GM12873 (cell line): ENCODE measurements at regions not wholly inside any gene's neighbourhood (a gene's known extent, or its start where the extent isn't known, plus 50 kb on each side); places are given as distances from the start of the nearest gene placed in this dataset.

Experiments used
- CTCF ChIP-seq: IDR thresholded peaks from 2 replicates; pipeline ENCODE4 v1.5.1; 2012; ENCODE audit warnings: low read depth, mild to moderate bottlenecking, moderate library complexity, low read length, control low read depth; ENCODE audit not compliant: insufficient read depth; ENCODE audit errors: missing control alignments

- no peak for TF ChIP-seq CTCF
These were observed 70.9 kb upstream of the ST8SIA2 start for GRCh38 chr15:92322566-92323355.

- TF ChIP-seq CTCF, result no peak
These were observed 70.2 kb upstream of the ST8SIA2 start for GRCh38 chr15:92323525-92323924.

GRCh38 chr15:92324101-92324963 lies 69.3 kb upstream of the ST8SIA2 start:
- TF ChIP-seq CTCF, result no peak

- TF ChIP-seq CTCF, result no peak
These were observed 67.4 kb upstream of the ST8SIA2 start for GRCh38 chr15:92326236-92326635.

GRCh38 chr15:92327033-92327432 lies 66.6 kb upstream of the ST8SIA2 start:
- no peak for TF ChIP-seq CTCF

- no peak for TF ChIP-seq CTCF
These were observed 65.5 kb upstream of the ST8SIA2 start for GRCh38 chr15:92328207-92328606.
